Endothelial cell of umbilical vein (primary cell): ENCODE measurements at regions not wholly inside any gene's neighbourhood (a gene's known extent, or its start where the extent isn't known, plus 50 kb on each side); places are given as distances from the start of the nearest gene placed in this dataset.

Experiments used
- BruUV-seq: library from RNA; stranded (reverse); fragments of 400-500 nt; replicated peaks from 2 replicates; lab custom pipeline; 2021; lab: Mats Ljungman, UMichigan
- CTCF ChIA-PET: fragments of 300-600, 350-600 bp; sonication (Branson Sonifier 250); formaldehyde crosslinking; loops from one replicate; lab custom pipeline; 2021; ENCODE audit warnings: antibody characterized with exemption, inconsistent platforms; lab: Charles Lee
- POLR2A ChIA-PET: fragments of 300-600, 350-600 bp; sonication (Branson Sonifier 250); formaldehyde crosslinking; loops from one replicate; lab custom pipeline; 2021; ENCODE audit warnings: antibody characterized with exemption, inconsistent platforms; lab: Charles Lee
- DNase-seq: peaks from one replicate; pipeline ENCODE4 v3.0.0-alpha.2; 2011; ENCODE audit warnings: low read depth, low spot score
- FAIRE-seq: peaks from 2 replicates; lab custom pipeline; 2011; peaks lifted over from hg19 to GRCh38; lab: Jason Lieb, UNC
- H2AFZ ChIP-seq: 2 replicates; pipeline ENCODE4 v1.6.0; 2012; ENCODE audit warnings: low read depth, low read length, control low read depth, inconsistent platforms
- H3K27ac ChIP-seq: 2 replicates; pipeline ENCODE4 v1.5.1; 2011; ENCODE audit warnings: low read depth, mild to moderate bottlenecking, control low read depth, low read length, moderate library complexity; ENCODE audit not compliant: insufficient read depth
- H3K27me3 ChIP-seq, 2 experiments: 2 replicates each; pipeline versions ENCODE4 v1.6.0 to v1.6.1; 2011; ENCODE audit warnings: low read length in 2 of 2, mixed read lengths in 1 of 2; ENCODE audit not compliant: control insufficient read depth in 2 of 2, insufficient read depth in 2 of 2
- H3K36me3 ChIP-seq, 2 experiments: 2 replicates in 1 of 2; 3 replicates in 1 of 2; pipeline ENCODE4 v1.5.1; 2011; ENCODE audit warnings: low read length in 2 of 2, mild to moderate bottlenecking in 1 of 2, moderate library complexity in 1 of 2; ENCODE audit not compliant: control insufficient read depth in 2 of 2, insufficient read depth in 2 of 2; ENCODE audit errors: extremely low read depth in 1 of 2
- H3K4me1 ChIP-seq: 3 replicates; pipeline ENCODE4 v1.5.1; 2011; ENCODE audit warnings: mild to moderate bottlenecking, low read length; ENCODE audit not compliant: control insufficient read depth, insufficient read depth; ENCODE audit errors: extremely low read depth
- H3K4me2 ChIP-seq: 2 replicates; pipeline ENCODE4 v1.6.1; 2011; ENCODE audit warnings: low read length, control low read depth, mixed read lengths; ENCODE audit not compliant: insufficient read depth
- H3K4me3 ChIP-seq, 3 experiments: fragments of 200-600 bp in 1 of 3; sonication (generic), shearing (Covaris generic) in 1 of 3; replicated peaks in 1 of 3; 2 replicates each; pipeline ENCODE4 v1.5.1; 2011 to 2016; ENCODE audit warnings: control low read depth in 3 of 3, low read length in 3 of 3, mild to moderate bottlenecking in 2 of 3, inconsistent platforms in 1 of 3, low read depth in 1 of 3, moderate library complexity in 1 of 3; ENCODE audit not compliant: insufficient read depth in 1 of 3
- H3K79me2 ChIP-seq: 2 replicates; pipeline ENCODE4 v1.6.0; 2012; ENCODE audit warnings: low read length, inconsistent platforms; ENCODE audit not compliant: control insufficient read depth, insufficient read depth
- H3K9ac ChIP-seq: replicated peaks from 2 replicates; pipeline ENCODE3; 2011; ENCODE audit warnings: low read length, control low read depth; ENCODE audit not compliant: insufficient read depth; ENCODE audit errors: extremely low read depth
- H3K9me1 ChIP-seq: replicated peaks from 3 replicates; pipeline ENCODE4 v1.6.0; 2011; ENCODE audit warnings: mild to moderate bottlenecking, low read length; ENCODE audit not compliant: control insufficient read depth, insufficient read depth; ENCODE audit errors: extremely low read depth
- H3K9me3 ChIP-seq: replicated peaks from 2 replicates; pipeline ENCODE4 v1.5.1; 2012; ENCODE audit warnings: low read length, inconsistent platforms; ENCODE audit not compliant: control insufficient read depth, insufficient read depth
- H4K20me1 ChIP-seq: replicated peaks from 2 replicates; pipeline ENCODE3; 2011; ENCODE audit warnings: mild to moderate bottlenecking, low read length; ENCODE audit not compliant: control insufficient read depth, insufficient read depth; ENCODE audit errors: extremely low read depth
- EZH2 ChIP-seq: IDR thresholded peaks from 2 replicates; pipeline ENCODE4 v1.6.1; 2012; ENCODE audit warnings: borderline replicate concordance, low read depth, mild to moderate bottlenecking, moderate library complexity, low read length, inconsistent platforms; ENCODE audit not compliant: severe bottlenecking
- FOS ChIP-seq: IDR thresholded peaks from 2 replicates; pipeline ENCODE4 v1.6.1; 2011; ENCODE audit warnings: mild to moderate bottlenecking, low read length, moderate library complexity, borderline replicate concordance; ENCODE audit not compliant: insufficient read depth
- GATA2 ChIP-seq: IDR thresholded peaks from 2 replicates; pipeline ENCODE4 v1.7.0; 2011; ENCODE audit warnings: low read depth, mild to moderate bottlenecking, moderate library complexity, mixed read lengths, low read length; ENCODE audit not compliant: insufficient read length, insufficient read depth
- JUN ChIP-seq: IDR thresholded peaks from 2 replicates; pipeline ENCODE4 v1.6.1; 2011; ENCODE audit warnings: borderline replicate concordance, low read depth; ENCODE audit not compliant: insufficient read length, insufficient read depth
- MAX ChIP-seq: IDR thresholded peaks from 2 replicates; pipeline ENCODE4 v1.6.1; 2011; ENCODE audit not compliant: insufficient read depth, insufficient read length
- MYC ChIP-seq: IDR thresholded peaks from one replicate; pipeline ENCODE4 v1.6.1; 2011; ENCODE audit warnings: mild to moderate bottlenecking, low read depth, low read length
- POLR2A ChIP-seq: IDR thresholded peaks from 2 replicates; pipeline ENCODE4 v1.6.1; 2012; ENCODE audit warnings: low read depth, mild to moderate bottlenecking, control low read depth, low read length
- POLR2AphosphoS5 ChIP-seq: IDR thresholded peaks from 2 replicates; pipeline ENCODE4 v1.6.1; 2012; ENCODE audit warnings: low read depth, mild to moderate bottlenecking, control low read depth, low read length, moderate library complexity; ENCODE audit not compliant: insufficient read depth
- dilution Hi-C: fragments of 300-500 bp; cut with MboI; formaldehyde crosslinking; loops from one replicate; pipeline ENCODE4 v1.15.0; 2019; ENCODE audit warnings: low sequenced_read_pairs; ENCODE audit not compliant: extremely low pct_ligation_motif_present
- intact Hi-C: fragments of 100-400 bp; cut with micrococcal nuclease; formaldehyde crosslinking; loops from one replicate; pipeline ENCODE4 v1.10.0; 2022
- TF ChIP-seq, protein P1 (sequence below), 2 donors: IDR thresholded peaks; 1 replicate in 1 of 2; 2 replicates in 1 of 2; pipeline ENCODE4 v1.5.1; 2011; ENCODE audit warnings: low read length in 2 of 2, mild to moderate bottlenecking in 2 of 2, moderate library complexity in 2 of 2, control low read depth in 1 of 2, inconsistent platforms in 1 of 2, low read depth in 1 of 2; ENCODE audit not compliant: insufficient read depth in 1 of 2; ENCODE audit errors: extremely low read depth in 1 of 2

GRCh38 chr1:218646288-218646687, 301.2 kb downstream of the TGFB2 start:
- CTCF ChIA-PET = no interaction called here
- no peaks in the 10 kb centered on the region for H3K27me3 ChIP-seq
- no peak for FAIRE-seq
- no peak for DNase-seq
- no peaks in the 10 kb centered on the region for H3K4me1 ChIP-seq
- H3K36me3 ChIP-seq = no peaks in the 10 kb centered on the region
- no peaks in the 10 kb centered on the region for H3K9me1 ChIP-seq
- intact Hi-C loops (no loop called here), dilution Hi-C loops (no loop called here)
- TF ChIP-seq MAX (no peak), EZH2 (no peak), POLR2A (no peak), FOS (no peak), MYC (no peak), POLR2AphosphoS5 (no peak), GATA2 (no peak), JUN (no peak)
- TF ChIP-seq, protein P1, sequence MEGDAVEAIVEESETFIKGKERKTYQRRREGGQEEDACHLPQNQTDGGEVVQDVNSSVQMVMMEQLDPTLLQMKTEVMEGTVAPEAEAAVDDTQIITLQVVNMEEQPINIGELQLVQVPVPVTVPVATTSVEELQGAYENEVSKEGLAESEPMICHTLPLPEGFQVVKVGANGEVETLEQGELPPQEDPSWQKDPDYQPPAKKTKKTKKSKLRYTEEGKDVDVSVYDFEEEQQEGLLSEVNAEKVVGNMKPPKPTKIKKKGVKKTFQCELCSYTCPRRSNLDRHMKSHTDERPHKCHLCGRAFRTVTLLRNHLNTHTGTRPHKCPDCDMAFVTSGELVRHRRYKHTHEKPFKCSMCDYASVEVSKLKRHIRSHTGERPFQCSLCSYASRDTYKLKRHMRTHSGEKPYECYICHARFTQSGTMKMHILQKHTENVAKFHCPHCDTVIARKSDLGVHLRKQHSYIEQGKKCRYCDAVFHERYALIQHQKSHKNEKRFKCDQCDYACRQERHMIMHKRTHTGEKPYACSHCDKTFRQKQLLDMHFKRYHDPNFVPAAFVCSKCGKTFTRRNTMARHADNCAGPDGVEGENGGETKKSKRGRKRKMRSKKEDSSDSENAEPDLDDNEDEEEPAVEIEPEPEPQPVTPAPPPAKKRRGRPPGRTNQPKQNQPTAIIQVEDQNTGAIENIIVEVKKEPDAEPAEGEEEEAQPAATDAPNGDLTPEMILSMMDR (IDR thresholded peaks at IDR 0.05; ENCODE audit: extremely low read depth in 1 of 2, insufficient read depth in 1 of 2, low read depth in 1 of 2, low read length in 2 of 2) = no peak
- no peak overlapping the region for H3K9ac ChIP-seq
- BruUV-seq = no TSS peak
- no peaks in the 10 kb centered on the region for H3K79me2 ChIP-seq
- H4K20me1 ChIP-seq = no peaks in the 10 kb centered on the region
- no peak overlapping the region for H3K4me2 ChIP-seq
- H2AFZ ChIP-seq = no peak overlapping the region
- POLR2A ChIA-PET = no interaction called here
- no peak overlapping the region for H3K27ac ChIP-seq
- no peak overlapping the region for H3K4me3 ChIP-seq
- no peaks in the 10 kb centered on the region for H3K9me3 ChIP-seq
